CD14-positive monocyte (primary cell): ENCODE measurements at regions not wholly inside any gene's neighbourhood (a gene's known extent, or its start where the extent isn't known, plus 50 kb on each side); places are given as distances from the start of the nearest gene placed in this dataset.

Experiments
- DNase-seq, 3 donors: peaks; one replicate each; pipeline ENCODE4 v3.0.0-alpha.2; 2011 to 2022
- H2AFZ ChIP-seq: 2 replicates; pipeline ENCODE4 v1.6.0; 2012; ENCODE audit warnings: mild to moderate bottlenecking, low read depth, low read length, inconsistent platforms; ENCODE audit not compliant: insufficient read depth, poor library complexity, severe bottlenecking
- H3K27ac ChIP-seq, 2 donors: 1 replicate in 1 of 2; 2 replicates in 1 of 2; pipeline ENCODE4 v1.5.1; 2012 to 2013; ENCODE audit warnings: low read length in 2 of 2, control low read depth in 1 of 2, inconsistent platforms in 1 of 2, low read depth in 1 of 2, mild to moderate bottlenecking in 1 of 2
- H3K27me3 ChIP-seq, 2 donors: one replicate each; pipeline versions ENCODE4 v1.6.0 to v1.6.1; 2011 to 2013; ENCODE audit warnings: low read length in 2 of 2; ENCODE audit not compliant: control insufficient read depth in 2 of 2, insufficient read depth in 2 of 2
- H3K36me3 ChIP-seq, 2 donors: replicated peaks in 1 of 2; 1 replicate in 1 of 2; 2 replicates in 1 of 2; pipeline versions ENCODE4 v1.5.1 to v1.6.1; 2012 to 2013; ENCODE audit warnings: low read length in 2 of 2, control low read depth in 1 of 2, inconsistent platforms in 1 of 2, mild to moderate bottlenecking in 1 of 2; ENCODE audit not compliant: insufficient read depth in 2 of 2, control insufficient read depth in 1 of 2
- H3K4me1 ChIP-seq, 2 donors: 1 replicate in 1 of 2; 2 replicates in 1 of 2; pipeline versions ENCODE4 v1.5.1 to v1.6.1; 2012 to 2013; ENCODE audit warnings: low read length in 2 of 2, control low read depth in 1 of 2, inconsistent platforms in 1 of 2, mild to moderate bottlenecking in 1 of 2, moderate library complexity in 1 of 2; ENCODE audit not compliant: insufficient read depth in 2 of 2, control insufficient read depth in 1 of 2
- H3K4me2 ChIP-seq: replicated peaks from 2 replicates; pipeline ENCODE3; 2012; ENCODE audit warnings: low read length, moderate library complexity, mild to moderate bottlenecking; ENCODE audit not compliant: poor library complexity, severe bottlenecking; ENCODE audit errors: extremely low read depth
- H3K4me3 ChIP-seq, 3 experiments: fragments of 200-600 bp in 1 of 3; sonication (generic) in 1 of 3; replicated peaks in 1 of 3; 1 replicate in 2 of 3; 2 replicates in 1 of 3; pipeline ENCODE4 v1.5.1; 2011 to 2013; ENCODE audit warnings: low read length in 3 of 3, mild to moderate bottlenecking in 3 of 3, control low read depth in 2 of 3, low read depth in 2 of 3, inconsistent platforms in 1 of 3, moderate library complexity in 1 of 3
- H3K79me2 ChIP-seq: 2 replicates; pipeline ENCODE4 v1.6.0; 2012; ENCODE audit warnings: mild to moderate bottlenecking, control low read depth, inconsistent platforms, low read length, moderate library complexity; ENCODE audit not compliant: insufficient read depth
- H3K9ac ChIP-seq: 2 replicates; pipeline ENCODE4 v1.6.0; 2017; ENCODE audit warnings: low read length, mild to moderate bottlenecking; ENCODE audit not compliant: insufficient read depth, poor library complexity, severe bottlenecking
- H3K9me3 ChIP-seq, 2 donors: replicated peaks in 1 of 2; 1 replicate in 1 of 2; 2 replicates in 1 of 2; pipeline versions ENCODE4 v1.5.1 to v1.6.1; 2012 to 2013; ENCODE audit warnings: low read length in 2 of 2, control low read depth in 1 of 2; ENCODE audit not compliant: control insufficient read depth in 1 of 2, insufficient read depth in 1 of 2
- H4K20me1 ChIP-seq: 2 replicates; pipeline ENCODE4 v1.6.0; 2012; ENCODE audit warnings: mild to moderate bottlenecking, low read length, control low read depth, moderate library complexity; ENCODE audit not compliant: insufficient read depth
- H3K27ac Mint-ChIP-seq, 7 donors: one replicate each; pipeline ENCODE4 v1.8.0; 2020; ENCODE audit warnings: mild to moderate bottlenecking in 7 of 7, mixed read lengths in 7 of 7, moderate library complexity in 6 of 7, inconsistent platforms in 2 of 7
- H3K27me3 Mint-ChIP-seq, 3 donors: one replicate each; pipeline ENCODE4 v1.8.0; 2021 to 2022; ENCODE audit warnings: low read depth in 3 of 3, mild to moderate bottlenecking in 3 of 3, mixed read lengths in 3 of 3, moderate library complexity in 3 of 3, inconsistent platforms in 1 of 3
- H3K36me3 Mint-ChIP-seq, 2 donors: one replicate each; pipeline ENCODE4 v1.8.0; 2020; ENCODE audit warnings: mixed read lengths in 2 of 2, inconsistent platforms in 1 of 2, mild to moderate bottlenecking in 1 of 2
- H3K4me1 Mint-ChIP-seq: one replicate; pipeline ENCODE4 v1.8.0; 2020; ENCODE audit warnings: mild to moderate bottlenecking, mixed read lengths
- H3K4me3 Mint-ChIP-seq, 2 donors: one replicate each; pipeline ENCODE4 v1.8.0; 2020; ENCODE audit warnings: mild to moderate bottlenecking in 2 of 2, mixed read lengths in 2 of 2, moderate library complexity in 1 of 2
- H3K9me3 Mint-ChIP-seq, 7 donors: one replicate each; pipeline ENCODE4 v1.8.0; 2020 to 2022; ENCODE audit warnings: mixed read lengths in 7 of 7, mild to moderate bottlenecking in 6 of 7, moderate library complexity in 6 of 7, inconsistent platforms in 2 of 7
- WGBS: methylation state at CpG from one replicate; pipeline ENCODE4 v1.1.5; 2013; ENCODE audit warnings: missing lambda C conversion rate; ENCODE audit not compliant: insufficient coverage; 5-methylcytosine and 5-hydroxymethylcytosine counted together
- intact Hi-C, 2 donors: fragments of 100-400 bp; cut with micrococcal nuclease; formaldehyde crosslinking; loops; one replicate each; pipeline versions ENCODE4 v1.15.0 to v1.15.1; 2023
- TF ChIP-seq, protein P1 (sequence below): fragments of 200-600 bp; IDR thresholded peaks from one replicate; pipeline ENCODE4 v1.8.0; 2022; ENCODE audit warnings: antibody characterized with exemption, mild to moderate bottlenecking

- DNase-seq: no peak
- H3K4me1 Mint-ChIP-seq: peaks cover 6% of the 10 kb centered on the region
- H3K4me3 Mint-ChIP-seq: no peak overlapping the region
- Histone ChIP-seq H3K9ac (no peak overlapping the region), H3K9me3 (no peaks in the 10 kb centered on the region), H4K20me1 (no peaks in the 10 kb centered on the region), H3K4me2 (no peak overlapping the region), H3K27me3 (no peaks in the 10 kb centered on the region), H2AFZ (no peak overlapping the region), H3K27ac (no peak overlapping the region), H3K79me2 (no peaks in the 10 kb centered on the region), H3K36me3 (no peaks in the 10 kb centered on the region), H3K4me3 (no peak overlapping the region), H3K4me1 (no peaks in the 10 kb centered on the region)
- peaks cover 0 to 4% (median 0%) of the 10 kb centered on the region in 3 donors for H3K27me3 Mint-ChIP-seq
- WGBS: 100% methylated on average over 1 of the region's 6 CpGs
- TF ChIP-seq, protein P1, sequence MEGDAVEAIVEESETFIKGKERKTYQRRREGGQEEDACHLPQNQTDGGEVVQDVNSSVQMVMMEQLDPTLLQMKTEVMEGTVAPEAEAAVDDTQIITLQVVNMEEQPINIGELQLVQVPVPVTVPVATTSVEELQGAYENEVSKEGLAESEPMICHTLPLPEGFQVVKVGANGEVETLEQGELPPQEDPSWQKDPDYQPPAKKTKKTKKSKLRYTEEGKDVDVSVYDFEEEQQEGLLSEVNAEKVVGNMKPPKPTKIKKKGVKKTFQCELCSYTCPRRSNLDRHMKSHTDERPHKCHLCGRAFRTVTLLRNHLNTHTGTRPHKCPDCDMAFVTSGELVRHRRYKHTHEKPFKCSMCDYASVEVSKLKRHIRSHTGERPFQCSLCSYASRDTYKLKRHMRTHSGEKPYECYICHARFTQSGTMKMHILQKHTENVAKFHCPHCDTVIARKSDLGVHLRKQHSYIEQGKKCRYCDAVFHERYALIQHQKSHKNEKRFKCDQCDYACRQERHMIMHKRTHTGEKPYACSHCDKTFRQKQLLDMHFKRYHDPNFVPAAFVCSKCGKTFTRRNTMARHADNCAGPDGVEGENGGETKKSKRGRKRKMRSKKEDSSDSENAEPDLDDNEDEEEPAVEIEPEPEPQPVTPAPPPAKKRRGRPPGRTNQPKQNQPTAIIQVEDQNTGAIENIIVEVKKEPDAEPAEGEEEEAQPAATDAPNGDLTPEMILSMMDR: no peak
- H3K9me3 Mint-ChIP-seq: peaks cover 0 to 5% (median 3%) of the 10 kb centered on the region in 7 donors
- intact Hi-C loops: no loop called here
- H3K27ac Mint-ChIP-seq: no peak overlapping the region
- H3K36me3 Mint-ChIP-seq: no peaks in the 10 kb centered on the region
Measured at GRCh38 chr3:31444220-31445142, 88.2 kb upstream of the STT3B start.

DNA sequence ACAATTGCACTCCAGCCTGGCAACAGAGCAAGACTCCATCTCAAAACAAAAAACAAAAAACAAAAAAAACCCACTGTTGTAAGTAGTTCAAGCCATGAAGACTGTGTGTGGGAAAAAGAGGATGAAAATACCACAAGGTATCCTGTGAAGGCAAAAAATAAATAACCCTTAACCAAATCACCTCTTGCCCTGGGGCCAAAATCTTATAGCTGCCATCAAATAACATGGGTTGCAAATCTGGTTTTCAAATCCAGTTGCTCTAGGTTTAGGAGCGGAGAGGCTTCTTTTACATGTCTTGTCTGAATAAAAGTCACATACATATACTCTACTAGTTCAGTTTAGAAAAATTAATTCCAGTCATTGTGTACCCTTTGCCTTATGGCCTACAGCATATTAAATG, 87.0 kb upstream of the STT3B start:
- peaks cover 0 to 4% (median 0%) of the 10 kb centered on the region in 3 donors for H3K27me3 Mint-ChIP-seq
- no CpG with 5 or more reads among the region's 1 CpG for WGBS
- no peak overlapping the region for H3K4me2 ChIP-seq
- H3K4me3 ChIP-seq: no peak overlapping the region
- no peaks in the 10 kb centered on the region for H4K20me1 ChIP-seq
- H3K4me3 Mint-ChIP-seq: no peak overlapping the region
- no peak overlapping the region for H3K27ac Mint-ChIP-seq
- H3K9me3 ChIP-seq: no peaks in the 10 kb centered on the region
- no peak for DNase-seq
- H3K27ac ChIP-seq: no peak overlapping the region
- H3K27me3 ChIP-seq: no peaks in the 10 kb centered on the region
- no peaks in the 10 kb centered on the region for H3K36me3 Mint-ChIP-seq
- peaks cover 2 to 10% (median 4%) of the 10 kb centered on the region in 7 donors for H3K9me3 Mint-ChIP-seq
- no peak overlapping the region for H3K9ac ChIP-seq
- TF ChIP-seq, protein P1: no peak
- H3K36me3 ChIP-seq: no peaks in the 10 kb centered on the region
- intact Hi-C loops: no loop called here
- peaks cover 6% of the 10 kb centered on the region for H3K4me1 Mint-ChIP-seq
- no peaks in the 10 kb centered on the region for H3K79me2 ChIP-seq
- H2AFZ ChIP-seq: no peak overlapping the region
- H3K4me1 ChIP-seq: no peaks in the 10 kb centered on the region
